RPMI7951 (cell line): ENCODE measurements at regions not wholly inside any gene's neighbourhood (a gene's known extent, or its start where the extent isn't known, plus 50 kb on each side); places are given as distances from the start of the nearest gene placed in this dataset.

ENCODE experiments used
- DNase-seq: peaks from one replicate; pipeline ENCODE4 v3.0.0-alpha.2; 2012; ENCODE audit warnings: low read depth

DNA sequence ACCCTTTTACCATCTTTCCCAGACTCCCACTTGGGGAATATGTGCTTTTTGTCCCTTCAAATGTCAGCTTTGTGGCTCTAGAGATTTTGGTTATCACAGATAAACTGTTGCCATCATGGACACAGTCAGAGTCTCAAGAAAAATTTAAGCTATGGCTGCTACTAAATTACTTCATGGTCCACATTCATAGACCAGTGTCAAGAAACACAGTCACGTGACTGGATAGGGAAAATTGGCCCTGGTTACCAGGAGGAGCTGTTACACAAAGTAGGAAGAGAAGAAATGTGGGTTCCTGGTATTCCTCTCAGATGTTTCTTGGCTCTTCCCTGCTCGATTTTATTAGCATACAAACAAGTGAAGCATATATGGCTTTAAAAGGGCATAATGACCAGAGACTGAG, 348.9 kb downstream of the NDFIP2 start:
- DNase-seq: no peak

DNA sequence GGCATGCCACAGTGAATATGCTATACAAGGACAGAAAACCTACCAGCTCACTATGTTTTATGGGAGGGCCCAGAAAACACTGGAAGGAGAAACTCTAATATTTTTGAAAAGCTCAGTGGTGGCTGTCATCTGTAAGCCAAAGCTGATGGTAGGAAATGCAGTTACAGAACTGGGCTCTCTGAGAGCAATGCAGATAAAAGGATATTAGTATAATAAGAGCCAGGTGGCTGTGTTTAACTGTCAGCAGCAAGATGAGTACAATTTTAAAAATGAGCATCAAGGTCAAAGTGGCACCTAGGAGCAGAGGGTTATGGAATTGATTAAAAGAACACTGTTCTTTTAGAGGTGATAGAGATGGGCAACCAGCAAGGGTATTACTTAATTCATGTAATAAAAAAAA, 345.0 kb downstream of the NDFIP2 start:
- no peak for DNase-seq

DNA sequence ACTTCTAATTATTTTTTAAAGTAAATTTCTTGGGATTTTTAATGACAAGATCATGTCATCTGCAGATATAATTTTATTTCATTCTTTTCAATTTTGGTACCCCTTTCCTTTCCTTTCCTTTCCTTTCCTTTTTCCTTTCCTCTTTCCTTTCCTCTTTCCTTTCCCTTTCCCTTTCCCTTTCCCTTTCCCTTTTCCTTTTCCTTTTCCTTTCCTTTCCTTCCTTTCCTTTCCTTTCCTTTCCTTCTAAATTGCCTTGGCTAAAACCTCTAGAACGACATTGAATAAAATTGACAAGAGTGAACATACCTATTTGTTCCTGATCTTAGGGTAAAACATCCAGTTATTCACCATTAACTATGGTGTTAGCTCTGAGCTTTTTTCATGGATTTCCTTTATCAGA, 334.1 kb downstream of the NDFIP2 start:
- DNase-seq: no peak

DNA sequence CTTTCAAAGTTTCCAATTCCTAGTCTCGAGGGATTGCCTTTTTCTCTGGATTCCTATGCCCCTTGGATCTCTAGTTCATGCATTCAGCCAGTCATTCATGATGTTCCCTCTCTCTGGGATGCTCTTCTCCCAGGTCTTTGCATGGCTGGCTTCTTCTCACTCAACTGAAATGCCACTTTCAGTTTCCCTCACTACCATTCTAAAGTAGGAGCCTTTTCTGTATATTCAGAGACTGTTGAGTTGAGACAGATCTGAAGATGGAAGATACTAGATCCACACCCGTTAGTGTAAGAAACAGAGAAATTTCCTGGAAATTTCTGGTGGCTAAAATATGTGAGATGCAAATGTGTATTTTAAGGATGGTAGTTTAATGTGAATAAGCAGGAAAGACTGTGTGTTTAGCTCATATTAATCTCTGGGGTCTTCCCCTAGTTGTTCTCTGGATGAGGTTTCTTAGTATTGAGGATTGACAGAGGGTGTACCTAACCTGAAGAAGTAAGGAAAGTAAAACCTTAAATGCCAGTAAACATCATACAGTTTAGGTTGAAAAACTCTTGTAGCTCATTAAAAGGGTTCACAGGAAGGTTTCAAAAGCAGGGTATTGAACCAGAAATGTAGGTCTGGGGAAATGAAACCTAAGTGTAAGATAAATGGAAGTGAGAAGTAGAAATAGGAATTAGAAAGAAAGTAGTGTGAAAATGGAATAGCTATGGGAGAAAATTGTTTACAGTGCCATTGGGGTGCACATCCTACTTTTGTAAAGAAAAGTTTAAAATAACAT, 331.3 kb downstream of the NDFIP2 start:
- no peak for DNase-seq

DNA sequence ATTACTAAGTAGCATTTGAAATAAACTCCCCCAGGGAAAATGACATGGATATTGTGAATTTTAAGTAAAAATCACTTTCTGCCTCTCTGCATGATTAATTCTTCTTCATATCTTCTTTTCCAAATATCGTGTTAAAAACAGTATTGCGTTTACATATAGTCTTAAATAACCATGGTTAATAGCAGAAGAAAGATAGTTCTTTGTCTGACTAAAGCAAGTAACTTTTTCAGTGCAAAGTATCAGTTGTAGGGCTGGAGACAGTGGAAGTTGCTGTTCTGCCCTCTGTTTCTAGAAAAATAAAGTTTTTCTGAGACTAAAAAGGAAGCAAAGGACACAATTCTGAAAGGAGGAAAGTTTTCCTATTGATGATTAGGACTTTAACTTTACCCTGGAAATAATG, 330.2 kb downstream of the NDFIP2 start:
- no peak for DNase-seq

DNA sequence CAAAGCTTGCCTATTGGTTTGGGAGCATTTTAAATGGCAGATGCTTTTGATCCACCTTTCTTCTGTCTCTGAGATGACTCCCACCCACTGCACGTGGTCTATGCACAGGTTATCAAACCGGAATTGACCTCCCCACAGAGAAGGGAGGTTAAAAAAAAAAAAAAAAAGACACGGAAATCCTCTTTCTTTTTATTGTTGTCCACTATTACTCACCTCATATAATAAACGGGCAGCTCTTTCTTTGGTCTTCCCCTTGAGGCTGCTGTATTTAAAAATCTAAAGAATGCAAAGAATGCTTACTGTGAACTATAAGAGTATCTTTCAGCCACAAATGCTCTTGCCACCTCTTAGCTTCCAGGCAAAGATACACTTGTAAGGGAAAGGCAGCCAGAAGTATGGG, 329.7 kb downstream of the NDFIP2 start:
- DNase-seq: peak; percentile 67

DNA sequence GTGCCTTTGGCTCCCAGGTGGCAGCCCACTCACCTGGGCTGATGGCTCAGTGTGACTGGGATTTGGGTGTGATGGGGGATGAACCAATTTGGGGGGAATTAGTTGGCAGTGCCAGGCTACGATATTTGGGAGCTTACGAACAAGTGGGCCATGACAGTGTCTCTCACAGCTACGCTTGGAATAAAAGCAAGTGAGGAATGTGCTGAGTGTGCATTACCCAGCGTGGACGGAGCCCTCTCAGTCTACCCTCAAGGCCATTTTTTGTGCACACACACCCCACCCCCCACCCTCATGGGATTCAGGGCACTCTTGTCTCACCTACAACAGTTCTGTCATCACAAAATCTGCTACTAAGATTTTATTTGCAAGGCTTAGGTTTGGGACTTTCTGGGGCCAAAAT, 329.1 kb downstream of the NDFIP2 start:
- peak; percentile 4 for DNase-seq

DNA sequence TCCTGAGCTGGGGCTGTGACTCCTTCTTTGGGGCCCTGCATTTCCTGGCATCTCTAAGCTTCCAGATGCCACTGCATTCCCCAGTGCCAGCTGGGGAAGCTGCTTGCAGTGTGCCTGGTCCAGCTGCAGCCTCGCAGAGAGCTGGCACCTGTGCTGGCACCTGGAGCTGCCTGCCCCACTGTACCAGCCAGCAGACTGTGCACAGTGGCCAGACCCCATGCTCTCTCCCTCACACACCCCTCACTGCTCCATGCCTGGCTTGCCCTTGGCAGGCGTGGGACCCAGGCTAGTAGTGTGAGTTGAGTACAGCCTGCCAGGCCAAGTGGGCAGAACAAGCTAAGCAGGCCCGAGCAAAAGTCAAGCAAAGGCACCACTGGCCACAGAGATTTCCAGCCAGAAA, 327.5 kb downstream of the NDFIP2 start:
- DNase-seq: no peak

DNA sequence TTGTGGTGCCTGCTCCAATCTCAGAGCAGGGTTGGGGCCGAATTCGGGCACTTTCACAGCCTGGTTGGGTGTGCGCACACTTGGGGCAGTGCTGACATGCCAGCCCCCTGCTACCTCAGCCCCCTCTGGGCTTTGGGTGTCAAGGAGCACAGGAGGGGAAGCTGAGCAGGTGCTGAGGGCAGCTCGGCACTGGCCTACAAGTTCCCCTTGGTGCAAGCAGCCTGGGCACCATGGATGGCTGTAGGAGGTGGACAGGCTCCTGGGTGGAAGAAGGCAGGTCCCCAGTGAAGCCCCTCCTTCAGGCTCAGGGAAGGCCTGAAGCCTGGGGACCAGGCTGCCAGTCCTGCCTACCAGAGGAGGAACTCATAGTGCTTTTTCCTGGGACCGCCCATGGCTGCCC, 326.6 kb downstream of the NDFIP2 start:
- DNase-seq: no peak

DNA sequence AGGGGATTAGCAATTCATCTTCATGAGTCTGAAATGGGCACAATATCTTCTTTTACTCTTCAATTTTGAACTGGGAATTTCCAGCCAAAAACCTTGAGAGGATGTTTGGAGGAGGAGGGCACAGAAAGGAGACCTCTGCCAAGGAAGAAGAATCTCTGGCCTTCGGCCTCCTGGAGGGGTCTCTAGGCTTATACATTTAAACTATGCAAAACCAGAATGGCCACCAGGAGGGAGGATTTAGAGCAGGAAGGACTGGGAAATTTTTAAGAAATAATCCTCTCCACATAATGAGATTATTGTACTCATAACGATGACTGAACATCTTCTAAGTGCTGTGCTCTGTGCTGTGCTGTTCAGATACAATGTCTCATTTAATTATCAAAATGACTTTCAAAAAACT, 325.9 kb downstream of the NDFIP2 start:
- peak; percentile 22 for DNase-seq

DNA sequence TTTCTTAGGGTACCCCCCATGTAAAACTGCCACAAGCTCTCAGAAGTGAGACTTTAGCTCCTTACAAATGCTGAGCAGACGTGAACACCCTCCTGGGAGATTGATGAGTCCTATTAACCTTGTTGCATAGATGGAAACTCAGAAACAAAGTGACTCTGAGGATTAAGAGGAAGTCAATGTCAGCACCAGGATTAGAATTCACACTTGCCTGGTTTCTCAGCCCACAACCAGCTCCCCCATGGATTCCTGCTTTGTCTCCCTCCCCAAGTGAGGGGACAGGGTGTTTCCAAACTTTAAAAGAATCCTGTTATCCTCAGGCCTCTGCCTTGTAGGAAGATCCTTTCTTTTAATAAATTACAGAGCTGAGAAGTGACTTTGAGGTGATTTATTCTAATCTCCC, 324.4 kb downstream of the NDFIP2 start:
- DNase-seq: no peak

DNA sequence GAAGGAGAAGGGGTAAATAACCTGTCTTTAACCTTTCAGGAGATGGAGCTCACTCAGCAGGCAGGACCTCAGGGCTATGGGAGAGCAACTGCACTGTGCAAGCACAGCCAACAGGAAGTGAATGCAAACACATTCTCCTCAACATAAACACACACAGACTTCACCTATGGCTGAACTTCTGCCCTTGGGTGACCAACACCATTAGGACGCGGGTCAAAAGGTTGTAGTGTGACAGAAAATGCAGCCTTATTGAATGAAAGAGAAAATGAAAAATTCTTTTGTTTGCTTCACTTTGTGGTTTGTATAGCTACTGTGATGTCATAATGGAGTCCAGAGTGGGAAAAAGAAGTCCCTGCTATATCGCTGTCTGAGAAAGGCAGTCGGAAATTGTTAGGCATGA, 323.0 kb downstream of the NDFIP2 start:
- DNase-seq: no peak

DNA sequence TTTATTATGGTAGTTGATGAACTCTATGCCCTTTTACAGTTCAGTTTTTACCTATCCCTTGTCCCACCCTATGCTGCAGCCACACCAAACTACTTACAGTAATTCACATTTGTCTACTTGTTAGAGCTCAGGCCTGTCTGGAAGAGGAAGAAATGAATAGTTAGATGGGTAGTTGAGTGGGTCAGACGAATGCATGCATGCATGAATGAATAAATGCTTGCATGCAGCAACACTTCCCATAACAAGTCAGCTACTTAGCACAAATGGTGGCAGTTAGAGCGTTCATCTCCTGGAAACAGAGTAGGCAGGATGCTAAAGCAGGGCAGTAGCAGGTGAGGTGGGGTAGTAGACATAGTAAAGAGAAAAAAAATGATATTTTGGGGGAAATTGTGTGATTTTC, 322.3 kb downstream of the NDFIP2 start:
- DNase-seq: no peak

DNA sequence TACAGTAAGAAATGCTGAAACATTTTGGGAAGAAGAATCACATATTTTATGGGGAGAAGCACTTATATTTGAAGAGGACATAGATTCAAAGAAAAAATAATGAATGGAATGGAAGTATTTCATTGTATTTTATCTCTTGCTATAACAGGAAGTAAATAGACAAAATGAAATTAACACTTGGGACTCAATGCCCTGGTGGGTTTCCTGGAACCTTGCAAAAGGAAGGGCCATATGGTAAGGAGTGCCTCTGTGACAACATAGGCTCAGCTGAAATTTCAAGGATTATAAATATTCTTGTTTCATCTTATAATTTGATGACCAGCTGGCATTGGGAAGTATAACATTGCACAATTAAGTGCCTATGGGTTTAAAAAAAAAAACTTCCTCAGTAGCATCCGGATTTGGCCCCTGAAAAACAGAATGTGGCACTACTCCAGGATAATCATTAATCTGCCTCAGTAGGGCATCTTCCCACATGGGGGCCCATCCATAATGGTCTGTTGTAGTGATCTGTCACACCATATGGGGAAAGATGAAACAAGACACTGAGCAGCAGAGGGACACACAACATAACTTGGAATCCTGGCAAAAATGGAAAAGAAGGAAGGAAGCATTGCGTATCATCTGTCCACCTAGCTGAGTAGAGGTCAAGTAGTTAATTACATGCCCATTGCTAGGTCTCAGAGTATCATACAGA, 321.6 kb downstream of the NDFIP2 start:
- peak; percentile 26 for DNase-seq

DNA sequence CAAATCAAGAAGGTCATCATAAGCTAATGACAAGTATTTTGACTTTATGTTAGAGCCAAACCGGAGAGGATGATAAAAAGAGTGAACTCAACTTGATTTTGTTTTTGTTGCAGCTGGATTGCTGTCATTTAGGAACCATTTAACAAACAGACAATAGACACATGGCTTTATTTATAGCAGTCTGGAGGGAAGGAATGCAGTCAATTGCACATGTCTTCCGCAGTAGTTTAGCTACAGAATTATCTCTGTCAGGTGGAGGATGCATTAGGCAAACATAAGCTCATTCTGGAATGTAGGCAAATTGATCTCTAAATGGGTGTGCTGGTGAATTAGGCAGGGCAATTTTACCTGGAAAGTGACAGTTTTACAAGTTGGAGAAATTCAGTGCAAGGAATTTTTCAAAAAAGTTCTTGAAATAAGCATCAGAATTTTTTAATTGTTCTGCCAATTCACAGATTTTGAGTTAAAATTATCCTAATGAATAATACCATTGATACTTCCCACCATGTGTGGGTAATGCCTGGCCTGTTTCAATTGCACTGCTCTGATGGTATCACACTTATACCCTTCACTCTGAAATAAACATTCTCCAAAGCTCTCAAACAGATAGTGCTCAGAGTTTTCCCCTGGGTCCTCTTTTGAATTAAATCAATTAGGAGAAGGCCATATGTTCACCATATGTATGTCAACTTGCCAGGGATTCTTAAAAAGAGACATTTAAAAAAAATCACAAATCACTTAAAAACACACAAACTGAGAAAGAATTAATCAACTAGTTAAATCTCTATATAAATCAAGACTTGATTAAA, 318.3 kb downstream of the NDFIP2 start:
- peak; percentile 44 for DNase-seq

DNA sequence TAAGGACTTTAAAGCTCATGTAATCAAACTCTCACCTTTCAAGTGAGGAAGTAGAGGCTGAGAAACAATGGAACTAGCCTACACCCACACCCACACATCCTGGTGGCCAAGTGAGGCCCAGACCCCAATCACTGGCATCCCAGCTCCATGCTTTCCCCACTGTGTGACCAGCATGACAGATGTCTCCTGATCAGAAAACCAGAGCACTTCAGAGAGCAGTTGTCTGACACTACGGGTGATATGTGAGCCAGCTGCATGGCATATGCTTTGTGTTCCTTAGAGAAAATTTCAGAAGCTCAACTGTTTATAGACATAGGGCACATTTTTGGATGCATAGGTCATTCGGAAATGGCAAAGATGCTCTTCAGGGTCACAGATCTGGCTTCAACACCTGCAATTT, 315.2 kb downstream of the NDFIP2 start:
- no peak for DNase-seq

DNA sequence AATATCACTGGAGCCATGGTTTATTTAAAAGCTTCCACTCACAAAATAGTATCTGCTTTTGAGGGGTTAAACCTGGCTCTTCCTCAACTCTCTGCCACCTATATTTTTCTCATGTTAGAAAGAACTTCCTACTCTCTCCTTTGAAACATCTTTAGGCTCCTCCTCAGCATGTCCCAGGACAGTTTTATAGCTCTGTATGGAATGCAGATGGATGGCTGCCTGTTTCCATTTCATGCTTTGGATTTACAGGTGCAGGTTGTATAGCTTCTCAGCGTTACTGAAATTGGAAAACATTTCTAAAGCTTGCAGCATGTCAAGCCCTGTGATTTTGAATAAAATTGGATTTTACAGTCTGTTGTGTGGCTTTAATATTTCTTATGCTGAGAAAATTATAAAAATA, 314.0 kb downstream of the NDFIP2 start:
- DNase-seq: no peak

DNA sequence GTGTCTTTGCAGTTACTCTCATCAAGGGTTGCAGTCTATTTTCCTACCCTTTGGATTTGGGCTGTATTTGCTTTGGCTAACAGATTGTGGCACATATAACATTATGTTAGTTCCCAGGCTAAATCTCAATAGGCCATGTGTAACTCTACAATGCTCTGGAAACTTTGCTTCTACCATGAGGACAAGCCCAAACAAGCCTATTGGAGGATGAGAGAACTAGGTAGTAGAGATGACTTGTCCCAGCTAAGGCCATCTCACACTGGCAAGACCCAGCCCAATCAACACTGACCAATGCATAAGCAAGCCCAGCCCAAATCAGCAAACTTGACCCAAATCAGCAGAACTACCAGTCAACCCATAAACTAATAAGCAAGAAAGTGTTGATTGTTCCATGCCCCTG, 311.8 kb downstream of the NDFIP2 start:
- DNase-seq: no peak

DNA sequence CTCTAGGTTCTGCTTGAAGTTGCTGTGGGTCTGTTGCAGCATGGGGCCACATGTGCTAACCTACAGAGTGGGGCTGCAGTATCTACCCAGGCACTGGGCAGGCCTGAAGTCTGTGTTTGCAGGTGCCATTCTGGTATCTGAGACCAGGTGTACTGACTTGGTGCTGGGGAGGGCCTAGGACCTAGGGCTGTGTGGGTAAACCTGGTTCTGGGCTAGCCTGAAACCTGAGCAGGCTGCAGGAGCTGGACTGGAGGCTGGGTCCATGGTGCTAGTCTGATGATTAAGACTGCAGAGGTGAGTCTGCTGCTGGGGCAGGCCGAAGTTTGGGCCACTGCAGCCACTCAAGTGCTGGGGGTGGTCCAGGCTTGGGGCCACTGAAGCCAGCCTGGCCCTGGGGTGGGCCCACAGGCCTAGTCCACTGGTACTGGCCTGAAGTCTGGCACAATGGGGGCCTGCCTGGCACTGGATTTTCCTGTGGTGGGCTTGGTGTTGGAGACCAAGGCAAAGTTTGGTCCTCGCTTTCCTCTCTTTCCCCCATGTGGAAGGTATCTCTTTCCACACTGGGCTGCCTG, 310.6 kb downstream of the NDFIP2 start:
- DNase-seq: no peak

DNA sequence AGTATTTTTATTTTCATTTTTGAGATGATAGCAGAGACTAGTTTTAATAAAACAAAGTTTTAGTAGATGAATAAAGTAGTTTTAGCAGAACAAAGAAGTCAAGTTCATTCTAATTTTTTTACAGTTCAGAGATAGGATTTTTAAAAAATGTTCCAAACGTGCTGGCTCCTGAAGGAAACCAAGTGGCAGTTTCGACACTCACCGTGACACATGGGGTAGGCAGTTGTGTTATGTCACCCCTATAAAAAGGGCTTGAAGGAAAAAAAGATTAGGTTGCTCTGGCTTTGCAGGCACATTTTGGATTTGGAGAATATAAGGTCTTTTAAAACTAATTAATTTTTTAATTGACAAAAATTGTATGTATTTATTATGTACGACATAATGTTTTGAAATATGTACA, 305.2 kb downstream of the NDFIP2 start:
- no peak for DNase-seq

DNA sequence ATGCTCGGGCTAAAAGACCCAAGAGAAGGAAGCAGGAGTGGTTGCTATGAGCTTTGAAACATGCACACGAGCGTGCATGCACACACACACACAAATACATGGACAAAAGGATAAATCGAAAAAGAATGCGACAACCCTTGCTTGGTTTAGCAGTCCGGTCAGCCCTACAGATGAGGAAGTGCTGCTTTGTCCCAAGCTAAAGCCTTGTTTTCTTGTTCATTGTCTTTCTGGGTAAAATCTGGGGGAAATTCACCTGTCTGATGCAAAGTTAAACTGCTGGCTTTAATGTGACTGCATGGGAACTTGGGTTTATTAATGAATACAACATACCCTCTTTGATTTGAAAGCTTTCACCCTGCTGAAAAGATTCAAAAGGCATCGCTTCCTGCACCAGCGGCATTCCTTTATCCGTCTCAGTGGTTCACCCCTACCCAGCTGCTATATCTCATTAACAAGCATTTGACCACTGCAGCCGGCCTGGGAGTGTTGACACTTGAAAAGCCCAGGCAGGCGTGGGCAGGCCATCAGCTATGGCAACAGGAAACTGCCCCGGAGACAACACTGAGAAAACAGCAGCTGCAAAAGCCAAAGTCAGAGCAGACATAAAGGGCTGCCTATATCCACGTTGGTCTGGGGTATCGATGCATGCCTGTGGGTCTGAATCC, 301.7 kb downstream of the NDFIP2 start:
- DNase-seq: peak; percentile 87
